ENCODE measurements at regions not wholly inside any gene's neighbourhood (a gene's known extent, or its start where the extent isn't known, plus 50 kb on each side); places are given as distances from the start of the nearest gene placed in this dataset.

- TF ChIP-seq EHF (CRISPR knock-in tag; IDR thresholded peaks at IDR 0.05): no peak
Measured at GRCh38 chr12:24379861-24380521, 430.5 kb upstream of the SOX5 start (continued).

GRCh38 chr12:24379433-24379832 lies 430.0 kb upstream of the SOX5 start:
- H3K9me3 ChIP-seq: no peaks in the 10 kb centered on the region; the same call in 2 of the 3 replicates
- no peak for TF ChIP-seq JUNB (IDR thresholded peaks at IDR 0.05)
- no peak for TF ChIP-seq USF2 (IDR thresholded peaks at IDR 0.05)
- TF ChIP-seq JUN (IDR thresholded peaks at IDR 0.05): no peak
- TF ChIP-seq ZC3H11A (IDR thresholded peaks at IDR 0.05): no peak
- no peak for TF ChIP-seq HDAC2 (IDR thresholded peaks at IDR 0.05)
- no peak for TF ChIP-seq SREBF2 (IDR thresholded peaks at IDR 0.05)
- TF ChIP-seq CEBPB (IDR thresholded peaks at IDR 0.05): no peak
- TF ChIP-seq ZFP36 (IDR thresholded peaks at IDR 0.05; ENCODE audit: borderline replicate concordance, partially characterized antibody): no peak
- H3K4me3 ChIP-seq: no peak overlapping the region
- ChIA-PET CTCF (no interaction called here), POLR2A (no interaction called here)
- H3K27ac ChIP-seq: no peak overlapping the region
- 2% methylated on average over 3 of the region's 3 CpGs for WGBS (ENCODE audit: missing lambda C conversion rate)
- H3K4me2 ChIP-seq: no peak overlapping the region
- H3K4me1 ChIP-seq: no peaks in the 10 kb centered on the region
- FAIRE-seq (no peak), ATAC-seq (no peak), DNase-seq (ENCODE audit: low read depth in 1 of 2, low spot score in 1 of 2) (no peak)

GRCh38 chr12:24378548-24379407 lies 429.3 kb upstream of the SOX5 start:
- H3K27ac ChIP-seq: no peak overlapping the region
- ATAC-seq (no peak), FAIRE-seq (no peak), DNase-seq (ENCODE audit: low read depth in 1 of 2, low spot score in 1 of 2) (no peak)
- no peak overlapping the region for H3K4me2 ChIP-seq
- WGBS (ENCODE audit: missing lambda C conversion rate): 23% methylated on average over 10 of the region's 10 CpGs
- CTCF ChIA-PET: no interaction called here
- no peaks in the 10 kb centered on the region for H3K4me1 ChIP-seq
- TF ChIP-seq GATA3 (IDR thresholded peaks at IDR 0.05; ENCODE audit: borderline replicate concordance): no peak
- TF ChIP-seq POLR2A (IDR thresholded peaks at IDR 0.05; ENCODE audit: low read length): no peak
- no peak for TF ChIP-seq ZSCAN20 (CRISPR knock-in tag; IDR thresholded peaks at IDR 0.05)
- TF ChIP-seq HOXA7 (CRISPR knock-in tag; IDR thresholded peaks at IDR 0.05): no peak
- no peak for TF ChIP-seq ZNF302 (CRISPR knock-in tag; IDR thresholded peaks at IDR 0.05)
- TF ChIP-seq RCOR1 (IDR thresholded peaks at IDR 0.05; ENCODE audit: low read depth, low read length): no peak
- TF ChIP-seq JUN (IDR thresholded peaks at IDR 0.05): no peak
- TF ChIP-seq RARB (CRISPR knock-in tag; IDR thresholded peaks at IDR 0.05): no peak
- TF ChIP-seq KDM5A (IDR thresholded peaks at IDR 0.05): no peak
- no peak for TF ChIP-seq CHD4 (IDR thresholded peaks at IDR 0.05; ENCODE audit: borderline replicate concordance)
- TF ChIP-seq HOXB5 (CRISPR knock-in tag; IDR thresholded peaks at IDR 0.05): no peak
- TF ChIP-seq ATOH8 (CRISPR knock-in tag; IDR thresholded peaks at IDR 0.05; ENCODE audit: low read depth): no peak
- no peak for TF ChIP-seq HES2 (IDR thresholded peaks at IDR 0.05)
- no peak for TF ChIP-seq MAZ (IDR thresholded peaks at IDR 0.05; ENCODE audit: borderline replicate concordance, low read depth, low read length)
- no peak for TF ChIP-seq USF2 (IDR thresholded peaks at IDR 0.05)
- TF ChIP-seq NR3C1 (IDR thresholded peaks at IDR 0.05): no peak
- no peak for TF ChIP-seq ESRRA (IDR thresholded peaks at IDR 0.05; ENCODE audit: borderline replicate concordance, low read length)
- TF ChIP-seq POLR2AphosphoS2 (conservative IDR thresholded peaks at IDR 0.05; ENCODE audit: low read length): no peak
- no peak for TF ChIP-seq SREBF2 (IDR thresholded peaks at IDR 0.05)
- no peak for TF ChIP-seq TP53 (CRISPR knock-in tag; IDR thresholded peaks at IDR 0.05)
- POLR2A ChIA-PET: no interaction called here
- no peaks in the 10 kb centered on the region; the same call in 2 of the 3 replicates for H3K9me3 ChIP-seq
- no peak overlapping the region for H3K4me3 ChIP-seq
